Lower leg skin (tissue), 4 donors: ENCODE measurements at regions not wholly inside any gene's neighbourhood (a gene's known extent, or its start where the extent isn't known, plus 50 kb on each side); places are given as distances from the start of the nearest gene placed in this dataset.

Experiments
- DNase-seq, 2 donors: peaks; one replicate each; pipeline ENCODE4 v3.0.0-alpha.2; 2019; ENCODE audit warnings: low spot score in 2 of 2
- H3K4me3 ChIP-seq: fragments of 200-600 bp; sonication (generic); 2 replicates; pipeline ENCODE4 v1.5.1; 2017; ENCODE audit warnings: mild to moderate bottlenecking, low read depth; ENCODE audit not compliant: poor library complexity, severe bottlenecking
- POLR2A ChIP-seq, 2 donors: fragments of 450-650 bp; IDR thresholded peaks; one replicate each; pipeline ENCODE4 v1.6.1; 2016 to 2017; ENCODE audit warnings: antibody characterized with exemption in 2 of 2, mild to moderate bottlenecking in 1 of 2, moderate library complexity in 1 of 2
- WGBS, 2 donors: methylation state at CpG; one replicate each; pipeline ENCODE4 v1.1.5; 2018; 5-methylcytosine and 5-hydroxymethylcytosine counted together
- intact Hi-C: fragments of 100-400 bp; cut with DNase I; formaldehyde crosslinking; loops from one replicate; pipeline ENCODE4 v1.15.0; 2023; ENCODE audit warnings: low total_unique reads
- TF ChIP-seq, protein P1 (sequence below), 3 donors: fragments of 450-650 bp; IDR thresholded peaks; one replicate each; pipeline ENCODE4 v1.5.1; 2016; ENCODE audit warnings: antibody characterized with exemption in 3 of 3, mild to moderate bottlenecking in 3 of 3, moderate library complexity in 2 of 3

DNA sequence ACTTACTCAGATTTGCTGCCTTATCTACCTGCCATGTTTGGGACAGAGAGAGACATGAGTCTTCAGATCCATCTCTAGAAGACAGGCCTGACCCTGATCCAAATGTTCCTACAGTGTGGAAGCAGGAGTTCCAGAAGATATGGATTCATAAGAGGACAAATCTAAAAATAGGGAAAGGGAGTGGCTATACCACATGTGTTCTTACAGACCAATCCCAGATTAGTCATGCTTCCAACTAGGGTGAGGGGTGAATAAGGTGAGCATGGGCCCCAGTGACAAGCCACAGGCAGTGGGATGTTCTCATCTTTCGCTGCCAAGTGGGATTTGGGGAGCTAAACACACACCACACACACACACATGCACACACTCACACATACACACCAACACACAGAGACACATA is 670.7 kb upstream of the CITED2 start:
- intact Hi-C loops, result no loop called here
- TF ChIP-seq, protein P1, sequence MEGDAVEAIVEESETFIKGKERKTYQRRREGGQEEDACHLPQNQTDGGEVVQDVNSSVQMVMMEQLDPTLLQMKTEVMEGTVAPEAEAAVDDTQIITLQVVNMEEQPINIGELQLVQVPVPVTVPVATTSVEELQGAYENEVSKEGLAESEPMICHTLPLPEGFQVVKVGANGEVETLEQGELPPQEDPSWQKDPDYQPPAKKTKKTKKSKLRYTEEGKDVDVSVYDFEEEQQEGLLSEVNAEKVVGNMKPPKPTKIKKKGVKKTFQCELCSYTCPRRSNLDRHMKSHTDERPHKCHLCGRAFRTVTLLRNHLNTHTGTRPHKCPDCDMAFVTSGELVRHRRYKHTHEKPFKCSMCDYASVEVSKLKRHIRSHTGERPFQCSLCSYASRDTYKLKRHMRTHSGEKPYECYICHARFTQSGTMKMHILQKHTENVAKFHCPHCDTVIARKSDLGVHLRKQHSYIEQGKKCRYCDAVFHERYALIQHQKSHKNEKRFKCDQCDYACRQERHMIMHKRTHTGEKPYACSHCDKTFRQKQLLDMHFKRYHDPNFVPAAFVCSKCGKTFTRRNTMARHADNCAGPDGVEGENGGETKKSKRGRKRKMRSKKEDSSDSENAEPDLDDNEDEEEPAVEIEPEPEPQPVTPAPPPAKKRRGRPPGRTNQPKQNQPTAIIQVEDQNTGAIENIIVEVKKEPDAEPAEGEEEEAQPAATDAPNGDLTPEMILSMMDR (IDR thresholded peaks at IDR 0.05), result no peak
- no peak for TF ChIP-seq POLR2A (IDR thresholded peaks at IDR 0.05)
- 88 to 100% methylated on average over 1 of the region's 1 CpG for WGBS, 2 donors
- DNase-seq, result no peak
- no peak overlapping the region for H3K4me3 ChIP-seq

- WGBS, 2 donors, result 83 to 93% methylated on average over 1 of the region's 1 CpG
- no peak overlapping the region for H3K4me3 ChIP-seq
- DNase-seq, result no peak
- intact Hi-C loops, result no loop called here
- TF ChIP-seq POLR2A (IDR thresholded peaks at IDR 0.05), result no peak
- TF ChIP-seq, protein P1 (IDR thresholded peaks at IDR 0.05), result no peak
These were observed 670.2 kb upstream of the CITED2 start for GRCh38 chr6:140044626-140045025.

GRCh38 chr6:140043762-140044378 is 669.4 kb upstream of the CITED2 start:
- no peak for DNase-seq
- TF ChIP-seq, protein P1 (IDR thresholded peaks at IDR 0.05), result no peak
- no peak for TF ChIP-seq POLR2A (IDR thresholded peaks at IDR 0.05)
- WGBS, 2 donors, result 68 to 77% methylated on average over 2 of the region's 2 CpGs
- intact Hi-C loops, result no loop called here
- H3K4me3 ChIP-seq, result no peak overlapping the region

DNA sequence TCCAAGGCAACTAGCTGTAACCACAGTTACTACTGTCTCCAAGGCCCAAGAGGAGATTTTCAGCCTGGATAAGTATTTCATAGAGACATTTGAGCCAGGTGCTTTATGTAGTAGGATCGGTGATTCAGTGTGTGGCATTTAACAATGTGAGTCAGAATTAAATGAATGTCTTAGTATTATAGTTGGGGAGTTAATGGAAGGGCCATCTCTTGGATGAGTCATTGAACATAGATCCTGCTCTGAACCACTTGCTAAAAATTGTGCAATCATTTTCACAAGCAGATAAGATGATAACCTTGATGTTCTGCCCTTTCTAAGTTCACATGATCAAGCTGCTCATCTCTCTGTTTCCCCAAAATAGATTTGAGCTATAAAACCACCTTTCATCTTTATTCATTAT is 668.9 kb upstream of the CITED2 start:
- no peak overlapping the region for H3K4me3 ChIP-seq
- intact Hi-C loops, result no loop called here
- TF ChIP-seq, protein P1 (IDR thresholded peaks at IDR 0.05), result no peak
- no peak for TF ChIP-seq POLR2A (IDR thresholded peaks at IDR 0.05)
- no peak for DNase-seq
- WGBS, 2 donors, result 38 to 70% methylated on average over 1 of the region's 1 CpG

DNA sequence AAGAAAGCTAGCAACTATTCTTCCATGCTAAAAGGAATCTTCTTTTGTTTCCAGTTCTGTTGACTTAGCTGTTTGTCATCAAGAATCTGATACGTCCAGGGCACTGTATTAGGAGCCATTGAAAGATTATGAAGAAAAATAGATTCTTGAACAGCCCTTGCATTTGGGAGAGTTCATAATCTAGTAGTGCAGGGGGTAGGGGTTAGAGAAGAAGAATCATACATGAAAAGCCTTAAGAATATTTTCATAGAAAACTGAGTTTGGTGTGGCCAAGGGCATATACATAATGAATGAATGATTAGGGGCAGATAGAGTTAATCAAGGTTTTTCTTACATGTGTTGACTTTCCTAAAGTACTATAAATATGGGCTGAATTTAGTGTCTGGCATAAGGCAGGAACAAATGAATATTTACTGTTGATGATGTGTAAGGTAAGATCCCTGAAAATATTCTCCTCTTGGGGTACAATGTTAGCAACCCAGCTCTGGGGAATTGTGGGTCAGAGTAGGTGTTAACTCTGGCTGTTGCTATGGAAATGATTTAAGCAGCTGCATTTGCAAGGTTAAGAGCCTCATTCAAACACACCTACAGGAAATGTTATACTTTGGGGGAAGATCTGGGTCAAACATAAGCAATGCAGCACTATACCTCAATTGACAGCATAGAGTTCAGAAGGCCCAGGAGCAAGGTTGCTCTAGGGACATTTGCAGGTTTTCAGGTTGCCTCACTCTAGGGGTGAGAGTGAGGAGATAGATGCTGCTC is 667.3 kb upstream of the CITED2 start:
- TF ChIP-seq POLR2A (IDR thresholded peaks at IDR 0.05), result no peak
- TF ChIP-seq, protein P1 (IDR thresholded peaks at IDR 0.05), result no peak
- intact Hi-C loops, result no loop called here
- 80 to 86% methylated on average over 1 of the region's 1 CpG for WGBS, 2 donors

More for the DNA sequence above, 667.3 kb upstream of the CITED2 start:
- no peak for DNase-seq
- no peak overlapping the region for H3K4me3 ChIP-seq
